Activated CD8-positive, alpha-beta memory T cell treated with anti-CD3 and anti-CD28 coated beads for 1 hour (primary cell): ENCODE measurements at regions not wholly inside any gene's neighbourhood (a gene's known extent, or its start where the extent isn't known, plus 50 kb on each side); places are given as distances from the start of the nearest gene placed in this dataset.

Source experiments
- DNase-seq, 2 donors: peaks; one replicate each; pipeline ENCODE4 v3.0.0-alpha.2; 2020; ENCODE audit warnings: low read depth in 1 of 2; ENCODE audit errors: extremely low read depth in 1 of 2

- DNase-seq: no peak
These were observed 1410.1 kb downstream of the MRPL39 start for GRCh38 chr21:24197132-24197643.

- DNase-seq: no peak
These were observed 1418.8 kb downstream of the MRPL39 start for GRCh38 chr21:24188506-24188905.

GRCh38 chr21:24183077-24183476, 1424.2 kb downstream of the MRPL39 start:
- DNase-seq: no peak

GRCh38 chr21:24179110-24179509, 1428.2 kb downstream of the MRPL39 start:
- no peak for DNase-seq

- DNase-seq: no peak
These were observed 1432.2 kb downstream of the MRPL39 start for GRCh38 chr21:24175106-24175505.

- DNase-seq: no peak
These were observed 1435.5 kb downstream of the MRPL39 start for GRCh38 chr21:24171736-24172135.

- no peak for DNase-seq
These were observed 1443.7 kb downstream of the MRPL39 start for GRCh38 chr21:24163539-24163938.

- DNase-seq: no peak
These were observed 1446.8 kb downstream of the MRPL39 start for GRCh38 chr21:24160528-24160927.

GRCh38 chr21:24153137-24153536, 1454.1 kb downstream of the MRPL39 start:
- no peak for DNase-seq

- DNase-seq: no peak
These were observed 1456.5 kb downstream of the MRPL39 start for GRCh38 chr21:24150753-24151152.

GRCh38 chr21:24148461-24148860, 1458.8 kb downstream of the MRPL39 start:
- no peak for DNase-seq

- DNase-seq: no peak
These were observed 1459.6 kb downstream of the MRPL39 start for GRCh38 chr21:24147674-24148073.

GRCh38 chr21:24131056-24131455, 1476.2 kb downstream of the MRPL39 start:
- no peak for DNase-seq

GRCh38 chr21:24127651-24128050, 1479.6 kb downstream of the MRPL39 start:
- no peak for DNase-seq

GRCh38 chr21:24123785-24124184, 1483.5 kb downstream of the MRPL39 start:
- DNase-seq: no peak

GRCh38 chr21:24118738-24119459, 1488.4 kb downstream of the MRPL39 start:
- DNase-seq: no peak

GRCh38 chr21:24115141-24115540, 1492.1 kb downstream of the MRPL39 start:
- DNase-seq: no peak

GRCh38 chr21:24112020-24112419, 1495.3 kb downstream of the MRPL39 start:
- DNase-seq: no peak

- DNase-seq: no peak
These were observed 1496.4 kb downstream of the MRPL39 start for GRCh38 chr21:24110846-24111245.

GRCh38 chr21:24097181-24097580, 1510.1 kb downstream of the MRPL39 start:
- no peak for DNase-seq

- DNase-seq: no peak
These were observed 1510.6 kb downstream of the MRPL39 start for GRCh38 chr21:24096651-24097050.

- no peak for DNase-seq
These were observed 1514.2 kb downstream of the MRPL39 start for GRCh38 chr21:24093032-24093431.

- no peak for DNase-seq
These were observed 1531.1 kb downstream of the MRPL39 start for GRCh38 chr21:24076179-24076578.
